Lung (tissue), 11 donors: ENCODE measurements at regions not wholly inside any gene's neighbourhood (a gene's known extent, or its start where the extent isn't known, plus 50 kb on each side); places are given as distances from the start of the nearest gene placed in this dataset.

Experiments
- ATAC-seq: fragments of 200-7000 bp; cut with Tn5 transposase; one replicate; pipeline ENCODE4 v1.9.1; 2020; ENCODE audit warnings: moderate number of reproducible peaks; ENCODE audit not compliant: insufficient read depth, low FRiP score
- DNase-seq, 3 donors: peaks; one replicate each; pipeline ENCODE4 v3.0.0-alpha.2; 2013 to 2017
- H3K27ac ChIP-seq, 2 donors: one replicate each; pipeline ENCODE4 v1.5.1; 2013; ENCODE audit warnings: mild to moderate bottlenecking in 2 of 2, moderate library complexity in 2 of 2, control low read depth in 1 of 2, inconsistent platforms in 1 of 2, low read depth in 1 of 2, low read length in 1 of 2
- H3K27me3 ChIP-seq, 3 donors: one replicate each; pipeline ENCODE4 v1.5.1; 2013; ENCODE audit warnings: low read length in 2 of 3; ENCODE audit not compliant: control insufficient read depth in 3 of 3, insufficient read depth in 3 of 3
- H3K36me3 ChIP-seq, 4 donors: one replicate each; pipeline ENCODE4 v1.5.1; 2013; ENCODE audit warnings: low read length in 4 of 4, mild to moderate bottlenecking in 1 of 4, moderate library complexity in 1 of 4; ENCODE audit not compliant: control insufficient read depth in 4 of 4, insufficient read depth in 4 of 4
- H3K4me1 ChIP-seq, 5 donors: one replicate each; pipeline ENCODE4 v1.5.1; 2013; ENCODE audit warnings: low read length in 5 of 5, mild to moderate bottlenecking in 2 of 5, moderate library complexity in 1 of 5; ENCODE audit not compliant: control insufficient read depth in 5 of 5, insufficient read depth in 5 of 5
- H3K4me3 ChIP-seq: one replicate; pipeline ENCODE4 v1.5.1; 2013; ENCODE audit warnings: mild to moderate bottlenecking, control low read depth, moderate library complexity
- H3K9ac ChIP-seq, 2 donors: one replicate each; pipeline ENCODE4 v1.5.1; 2013; ENCODE audit warnings: low read length in 2 of 2, control low read depth in 1 of 2; ENCODE audit not compliant: insufficient read depth in 1 of 2
- H3K9me3 ChIP-seq, 4 donors: one replicate each; pipeline ENCODE4 v1.5.1; 2013; ENCODE audit warnings: low read length in 3 of 4, mild to moderate bottlenecking in 1 of 4, moderate library complexity in 1 of 4; ENCODE audit not compliant: control insufficient read depth in 4 of 4, insufficient read depth in 3 of 4
- CTCF ChIP-seq: IDR thresholded peaks from 2 replicates; pipeline ENCODE4 v1.5.1; 2012; ENCODE audit warnings: mild to moderate bottlenecking; ENCODE audit errors: control extremely low read depth, extremely low read depth
- WGBS, 2 donors: extraction: QIAGEN DNeasy Blood & Tissue Kit; methylation state at CpG; one replicate each; pipeline ENCODE4 v1.1.7; 2013; 5-methylcytosine and 5-hydroxymethylcytosine counted together
- donor health status: control.
- donor health status: control.
- donor health status: Bipolar disorder and iron deficiency.
- donor health status: healthy.
- donor health status: DM: yes; HTN: yes; CAD: no.

GRCh38 chr7:84490661-84491060 is 296.1 kb upstream of the SEMA3A start:
- H3K27ac ChIP-seq, result no peak overlapping the region
- H3K36me3 ChIP-seq, result no peaks in the 10 kb centered on the region
- no peak for TF ChIP-seq CTCF
- DNase-seq (no peak), ATAC-seq (no peak)
- H3K27me3 ChIP-seq, result no peaks in the 10 kb centered on the region
- H3K9me3 ChIP-seq, result no peaks in the 10 kb centered on the region
- no peak overlapping the region for H3K9ac ChIP-seq
- H3K4me3 ChIP-seq, result no peak overlapping the region
- WGBS, 2 donors, result 86 to 90% methylated on average over 6 of the region's 6 CpGs
- H3K4me1 ChIP-seq, result no peaks in the 10 kb centered on the region

- Histone ChIP-seq H3K27me3 (no peaks in the 10 kb centered on the region), H3K9ac (no peak overlapping the region), H3K27ac (no peak overlapping the region), H3K36me3 (no peaks in the 10 kb centered on the region), H3K4me1 (no peaks in the 10 kb centered on the region), H3K9me3 (no peaks in the 10 kb centered on the region), H3K4me3 (no peak overlapping the region)
- no peak for TF ChIP-seq CTCF
- 88 to 91% methylated on average over 3 of the region's 3 CpGs for WGBS, 2 donors
- DNase-seq, result no peak
- no peak for ATAC-seq
Observed at GRCh38 chr7:84484502-84485079, 290.0 kb upstream of the SEMA3A start.

- no peaks in the 10 kb centered on the region for H3K36me3 ChIP-seq
- no peak for ATAC-seq
- no peaks in the 10 kb centered on the region for H3K27me3 ChIP-seq
- no peak overlapping the region for H3K4me3 ChIP-seq
- H3K9ac ChIP-seq, result no peak overlapping the region
- WGBS, 2 donors, result 92 to 93% methylated on average over 1 of the region's 1 CpG
- no peaks in the 10 kb centered on the region for H3K9me3 ChIP-seq
- DNase-seq, result no peak
- no peaks in the 10 kb centered on the region for H3K4me1 ChIP-seq
- TF ChIP-seq CTCF, result no peak
- no peak overlapping the region for H3K27ac ChIP-seq
Observed at GRCh38 chr7:84482476-84482875, 287.9 kb upstream of the SEMA3A start.

- Histone ChIP-seq H3K4me1 (no peaks in the 10 kb centered on the region), H3K27ac (no peak overlapping the region), H3K9ac (no peak overlapping the region), H3K4me3 (no peak overlapping the region), H3K36me3 (no peaks in the 10 kb centered on the region), H3K9me3 (no peaks in the 10 kb centered on the region), H3K27me3 (no peaks in the 10 kb centered on the region)
- DNase-seq (no peak), ATAC-seq (no peak)
- TF ChIP-seq CTCF, result no peak
- 77 to 83% methylated on average over 1 of the region's 1 CpG for WGBS, 2 donors
Observed at GRCh38 chr7:84479059-84479458, 284.5 kb upstream of the SEMA3A start.
